ENCODE measurements at regions not wholly inside any gene's neighbourhood (a gene's known extent, or its start where the extent isn't known, plus 50 kb on each side); places are given as distances from the start of the nearest gene placed in this dataset.

- Histone ChIP-seq H3K27me3 (no peaks in the 10 kb centered on the region), H3K4me3 (no peak overlapping the region), H3K27ac (no peak overlapping the region), H3K9me3 (no peaks in the 10 kb centered on the region), H3K36me3 (no peaks in the 10 kb centered on the region), H3K4me1 (peaks cover 0 to 43% (median 28%) of the 10 kb centered on the region in 3 donors)
- whole genome bisulfite sequencing, 2 donors (ENCODE audit: low coverage in 1 of 2): 100% methylated on average over 3 of the region's 5 CpGs
- TF ChIP-seq POLR2AphosphoS5 (IDR thresholded peaks at IDR 0.05): no peak
- no peak for TF ChIP-seq POLR2A (IDR thresholded peaks at IDR 0.05)
- no peak for TF ChIP-seq EP300 (IDR thresholded peaks at IDR 0.05)
- no peak for TF ChIP-seq CTCF (IDR thresholded peaks at IDR 0.05)
- ATAC-seq: no peak
Observed at GRCh38 chr3:72169561-72170472, 384.9 kb upstream of the PROK2 start.

DNA sequence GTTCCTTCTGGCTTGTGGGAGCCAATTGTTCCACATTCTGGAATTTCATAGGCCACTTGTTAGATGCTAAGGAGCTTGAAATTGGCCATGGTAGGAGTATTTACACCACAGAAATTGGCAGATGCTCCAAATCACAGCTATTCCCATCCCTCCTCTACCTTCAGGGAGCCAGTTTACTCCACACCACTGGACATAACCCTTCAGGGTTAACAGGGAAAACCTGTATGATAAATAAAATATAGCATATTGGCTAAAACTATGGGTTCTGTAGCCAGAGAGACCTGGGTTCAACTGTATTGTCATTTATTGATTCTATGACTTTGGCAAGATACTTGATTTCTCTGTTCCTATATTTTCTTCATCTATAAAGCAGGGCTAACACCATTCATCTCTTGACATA, 384.2 kb upstream of the PROK2 start:
- Histone ChIP-seq H3K9me3 (no peaks in the 10 kb centered on the region), H3K27me3 (no peaks in the 10 kb centered on the region), H3K4me3 (no peak overlapping the region), H3K36me3 (no peaks in the 10 kb centered on the region), H3K4me1 (peaks cover 0 to 36% (median 28%) of the 10 kb centered on the region in 3 donors), H3K27ac (no peak overlapping the region)
- ATAC-seq: no peak
- no peak for TF ChIP-seq CTCF (IDR thresholded peaks at IDR 0.05)
- no peak for TF ChIP-seq POLR2AphosphoS5 (IDR thresholded peaks at IDR 0.05)
- TF ChIP-seq POLR2A (IDR thresholded peaks at IDR 0.05): no peak
- TF ChIP-seq EP300 (IDR thresholded peaks at IDR 0.05): no peak

DNA sequence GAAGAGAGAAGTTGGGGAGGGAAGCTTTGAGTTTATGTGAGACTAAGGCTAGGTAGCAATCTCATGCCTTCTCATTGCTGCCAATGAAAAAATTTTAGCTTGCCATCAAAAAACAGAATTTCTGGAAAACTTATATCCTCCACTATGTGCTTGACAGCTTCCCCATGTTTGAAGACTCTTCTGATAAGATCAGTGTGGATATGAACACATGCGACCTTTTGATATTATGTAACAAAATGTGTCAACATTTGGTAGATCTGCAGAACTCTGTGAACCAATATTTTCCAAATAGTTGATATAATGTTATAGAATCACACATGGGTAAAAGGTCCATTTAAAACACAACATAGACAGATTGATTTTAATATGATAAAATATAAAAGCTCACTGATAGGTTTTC, 380.9 kb upstream of the PROK2 start:
- no peaks in the 10 kb centered on the region for H3K9me3 ChIP-seq
- peaks cover 0 to 17% (median 6%) of the 10 kb centered on the region in 3 donors for H3K4me1 ChIP-seq
- no peak for ATAC-seq
- TF ChIP-seq EP300 (IDR thresholded peaks at IDR 0.05) (no peak), POLR2A (IDR thresholded peaks at IDR 0.05) (no peak), POLR2AphosphoS5 (IDR thresholded peaks at IDR 0.05) (no peak), CTCF (IDR thresholded peaks at IDR 0.05) (no peak)
- H3K27ac ChIP-seq: no peak overlapping the region
- H3K36me3 ChIP-seq: no peaks in the 10 kb centered on the region
- no peak overlapping the region for H3K4me3 ChIP-seq
- 73 to 83% methylated on average over 1 of the region's 1 CpG for WGBS, 2 donors (ENCODE audit: low coverage in 1 of 2)
- no peaks in the 10 kb centered on the region for H3K27me3 ChIP-seq

DNA sequence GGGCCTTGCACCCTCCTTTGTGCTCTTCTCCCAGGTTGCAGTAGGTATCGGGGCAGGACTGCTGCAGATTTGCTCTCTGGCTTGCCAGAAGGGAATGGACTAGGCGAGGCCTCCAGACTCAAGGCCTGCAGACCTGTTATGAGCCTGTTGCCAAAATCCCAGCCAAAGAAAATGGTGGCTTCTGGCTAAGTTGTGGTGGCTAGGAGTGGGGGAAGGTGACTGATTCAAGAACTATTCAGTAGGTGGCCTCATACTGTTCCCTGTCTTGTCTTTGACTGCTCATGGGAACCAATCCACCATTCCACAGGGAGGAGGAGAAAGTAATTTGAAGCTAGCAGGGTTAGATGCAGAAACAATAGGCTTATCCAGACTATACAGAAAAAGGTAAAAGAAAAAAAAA, 380.4 kb upstream of the PROK2 start:
- 100% methylated on average over 2 of the region's 2 CpGs; no CpG with 5 or more reads in 1 of the 2 donors for WGBS, 2 donors (ENCODE audit: low coverage in 1 of 2)
- Histone ChIP-seq H3K27ac (no peak overlapping the region), H3K27me3 (no peaks in the 10 kb centered on the region), H3K36me3 (no peaks in the 10 kb centered on the region), H3K4me3 (no peak overlapping the region), H3K9me3 (no peaks in the 10 kb centered on the region), H3K4me1 (peaks cover 0 to 14% (median 6%) of the 10 kb centered on the region in 3 donors)
- no peak for ATAC-seq
- TF ChIP-seq POLR2AphosphoS5 (IDR thresholded peaks at IDR 0.05) (no peak), POLR2A (IDR thresholded peaks at IDR 0.05) (no peak), CTCF (IDR thresholded peaks at IDR 0.05) (no peak), EP300 (IDR thresholded peaks at IDR 0.05) (no peak)

DNA sequence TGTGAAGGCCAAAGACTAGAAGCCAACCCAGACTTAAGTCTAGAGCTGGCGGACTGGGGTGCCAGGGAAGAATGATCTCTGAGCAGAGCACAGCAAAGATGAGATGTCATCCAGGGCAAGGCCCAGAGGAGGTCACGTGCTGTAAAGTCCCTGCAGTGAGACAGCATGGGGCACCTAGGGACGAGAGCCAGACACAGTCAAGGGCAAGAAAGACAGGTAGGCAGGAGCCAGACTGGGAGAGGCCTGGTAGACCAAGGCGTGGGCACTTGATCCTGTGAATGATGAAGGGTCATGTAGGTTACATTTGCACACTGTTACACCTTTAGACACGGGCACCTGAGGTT, 379.7 kb upstream of the PROK2 start:
- no peaks in the 10 kb centered on the region for H3K36me3 ChIP-seq
- 87 to 96% methylated on average over 5 of the region's 5 CpGs for WGBS, 2 donors (ENCODE audit: low coverage in 1 of 2)
- H3K9me3 ChIP-seq: no peaks in the 10 kb centered on the region
- TF ChIP-seq POLR2AphosphoS5 (IDR thresholded peaks at IDR 0.05) (no peak), POLR2A (IDR thresholded peaks at IDR 0.05) (no peak), EP300 (IDR thresholded peaks at IDR 0.05) (no peak), CTCF (IDR thresholded peaks at IDR 0.05) (no peak)
- ATAC-seq: no peak
- no peaks in the 10 kb centered on the region for H3K27me3 ChIP-seq
- H3K4me3 ChIP-seq: no peak overlapping the region
- H3K4me1 ChIP-seq: peaks cover 0 to 14% (median 6%) of the 10 kb centered on the region in 3 donors
- H3K27ac ChIP-seq: no peak overlapping the region

Measured in gastroesophageal sphincter (tissue), 4 donors.